ENCODE measurements at regions not wholly inside any gene's neighbourhood (a gene's known extent, or its start where the extent isn't known, plus 50 kb on each side); places are given as distances from the start of the nearest gene placed in this dataset.

GRCh38 chr10:120641695-120642094 lies 184.7 kb downstream of the PLPP4 start:
- H3K27me3 ChIP-seq (ENCODE audit: insufficient read depth, low read length) = no peaks in the 10 kb centered on the region
- no peak overlapping the region for H3K4me2 ChIP-seq (ENCODE audit: low read length)
- H2BK12ac ChIP-seq (ENCODE audit: low read length) = no peak overlapping the region
- H4K8ac ChIP-seq (ENCODE audit: low read depth, low read length) = no peak overlapping the region
- H2AFZ ChIP-seq (ENCODE audit: insufficient read depth, low read length, poor library complexity) = no peak overlapping the region
- H3K4ac ChIP-seq (ENCODE audit: low read depth, low read length) = no peak overlapping the region
- H3K27ac ChIP-seq (ENCODE audit: low read depth, low read length) = no peak overlapping the region
- no peak for DNase-seq
- H3K18ac ChIP-seq (ENCODE audit: low read length) = no peak overlapping the region
- no peaks in the 10 kb centered on the region for H3K79me1 ChIP-seq (ENCODE audit: low read length)
- H3K23ac ChIP-seq (ENCODE audit: low read length) = no peak overlapping the region
- no peaks in the 10 kb centered on the region for H3K9me3 ChIP-seq (ENCODE audit: insufficient read depth, low read depth, low read length)
- H2BK5ac ChIP-seq (ENCODE audit: low read depth, low read length, poor library complexity) = no peak overlapping the region
- H4K91ac ChIP-seq (ENCODE audit: low read depth, low read length) = no peak overlapping the region
- no peak overlapping the region for H3K9ac ChIP-seq (ENCODE audit: low read length)
- no CpG with 5 or more reads among the region's 1 CpG for WGBS (ENCODE audit: extremely low coverage, insufficient coverage, insufficient read length)
- no peak overlapping the region for H3K4me3 ChIP-seq (ENCODE audit: low read depth, low read length)
- no peak overlapping the region for H2AK5ac ChIP-seq (ENCODE audit: low read length)
- H3K14ac ChIP-seq (ENCODE audit: low read length) = no peak overlapping the region
- no peak overlapping the region for H4K12ac ChIP-seq (ENCODE audit: low read depth, low read length)
- no peak overlapping the region for H2BK120ac ChIP-seq (ENCODE audit: insufficient read depth, low read length, poor library complexity)
- H3K4me1 ChIP-seq (ENCODE audit: control insufficient read depth in 1 of 2, insufficient read depth in 2 of 2, low read length in 2 of 2) = no peaks in the 10 kb centered on the region
- H3K79me2 ChIP-seq (ENCODE audit: control insufficient read depth, insufficient read depth, low read length, poor library complexity) = no peaks in the 10 kb centered on the region
- H3K36me3 ChIP-seq (ENCODE audit: control insufficient read depth in 1 of 2, insufficient read depth in 2 of 2, low read length in 2 of 2) = no peaks in the 10 kb centered on the region

DNA sequence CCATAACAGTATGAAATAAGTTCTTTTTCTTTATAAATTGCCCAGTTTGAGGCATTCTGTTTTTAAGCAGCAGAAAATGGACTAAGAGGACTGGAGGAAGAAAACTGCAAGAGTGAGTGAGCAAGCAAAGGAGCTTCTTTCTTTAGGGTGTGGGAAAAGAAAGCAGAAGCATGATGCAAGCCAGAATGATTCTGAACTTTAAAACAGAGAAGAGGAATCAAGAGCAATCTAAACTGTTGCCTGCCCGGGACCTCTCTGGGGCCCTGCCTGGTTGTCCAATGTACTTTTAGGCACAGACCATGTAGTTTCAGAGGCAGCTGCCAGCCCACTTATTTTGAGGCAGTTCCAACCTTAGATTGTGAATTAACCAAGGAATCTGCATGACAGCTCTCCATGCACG lies 186.3 kb downstream of the PLPP4 start:
- Histone ChIP-seq H2AFZ (ENCODE audit: insufficient read depth, low read length, poor library complexity) (no peak overlapping the region), H2BK12ac (ENCODE audit: low read length) (no peak overlapping the region), H3K9ac (ENCODE audit: low read length) (no peak overlapping the region), H4K12ac (ENCODE audit: low read depth, low read length) (no peak overlapping the region), H3K79me2 (ENCODE audit: control insufficient read depth, insufficient read depth, low read length, poor library complexity) (no peaks in the 10 kb centered on the region), H4K91ac (ENCODE audit: low read depth, low read length) (no peak overlapping the region), H3K27me3 (ENCODE audit: insufficient read depth, low read length) (no peaks in the 10 kb centered on the region), H3K4me1 (ENCODE audit: control insufficient read depth in 1 of 2, insufficient read depth in 2 of 2, low read length in 2 of 2) (no peaks in the 10 kb centered on the region), H3K36me3 (ENCODE audit: control insufficient read depth in 1 of 2, insufficient read depth in 2 of 2, low read length in 2 of 2) (no peaks in the 10 kb centered on the region), H3K4me2 (ENCODE audit: low read length) (no peak overlapping the region), H3K4ac (ENCODE audit: low read depth, low read length) (no peak overlapping the region), H3K27ac (ENCODE audit: low read depth, low read length) (no peak overlapping the region), H4K8ac (ENCODE audit: low read depth, low read length) (no peak overlapping the region), H2AK5ac (ENCODE audit: low read length) (no peak overlapping the region), H3K18ac (ENCODE audit: low read length) (no peak overlapping the region), H3K79me1 (ENCODE audit: low read length) (no peaks in the 10 kb centered on the region), H2BK5ac (ENCODE audit: low read depth, low read length, poor library complexity) (no peak overlapping the region), H3K14ac (ENCODE audit: low read length) (no peak overlapping the region), H3K9me3 (ENCODE audit: insufficient read depth, low read depth, low read length) (no peaks in the 10 kb centered on the region), H3K4me3 (ENCODE audit: low read depth, low read length) (no peak overlapping the region), H3K23ac (ENCODE audit: low read length) (no peak overlapping the region), H2BK120ac (ENCODE audit: insufficient read depth, low read length, poor library complexity) (no peak overlapping the region)
- no CpG with 5 or more reads among the region's 2 CpGs for WGBS (ENCODE audit: extremely low coverage, insufficient coverage, insufficient read length)
- no peak for DNase-seq

GRCh38 chr10:120644556-120645410 lies 187.8 kb downstream of the PLPP4 start:
- H2AFZ ChIP-seq (ENCODE audit: insufficient read depth, low read length, poor library complexity) = no peak overlapping the region
- H3K18ac ChIP-seq (ENCODE audit: low read length) = no peak overlapping the region
- no peak for DNase-seq
- H3K79me2 ChIP-seq (ENCODE audit: control insufficient read depth, insufficient read depth, low read length, poor library complexity) = no peaks in the 10 kb centered on the region
- H3K27ac ChIP-seq (ENCODE audit: low read depth, low read length) = no peak overlapping the region
- no peak overlapping the region for H2AK5ac ChIP-seq (ENCODE audit: low read length)
- H3K4ac ChIP-seq (ENCODE audit: low read depth, low read length) = no peak overlapping the region
- H3K9ac ChIP-seq (ENCODE audit: low read length) = no peak overlapping the region
- no peaks in the 10 kb centered on the region for H3K4me1 ChIP-seq (ENCODE audit: control insufficient read depth in 1 of 2, insufficient read depth in 2 of 2, low read length in 2 of 2)
- no peak overlapping the region for H3K4me2 ChIP-seq (ENCODE audit: low read length)
- WGBS (ENCODE audit: extremely low coverage, insufficient coverage, insufficient read length) = no CpG with 5 or more reads among the region's 1 CpG
- no peak overlapping the region for H4K8ac ChIP-seq (ENCODE audit: low read depth, low read length)
- H2BK120ac ChIP-seq (ENCODE audit: insufficient read depth, low read length, poor library complexity) = no peak overlapping the region
- H4K91ac ChIP-seq (ENCODE audit: low read depth, low read length) = no peak overlapping the region
- H4K12ac ChIP-seq (ENCODE audit: low read depth, low read length) = no peak overlapping the region
- H3K4me3 ChIP-seq (ENCODE audit: low read depth, low read length) = no peak overlapping the region
- H3K9me3 ChIP-seq (ENCODE audit: insufficient read depth, low read depth, low read length) = no peaks in the 10 kb centered on the region
- no peak overlapping the region for H3K14ac ChIP-seq (ENCODE audit: low read length)
- H2BK5ac ChIP-seq (ENCODE audit: low read depth, low read length, poor library complexity) = no peak overlapping the region
- H3K79me1 ChIP-seq (ENCODE audit: low read length) = no peaks in the 10 kb centered on the region
- H3K36me3 ChIP-seq (ENCODE audit: control insufficient read depth in 1 of 2, insufficient read depth in 2 of 2, low read length in 2 of 2) = no peaks in the 10 kb centered on the region
- H3K27me3 ChIP-seq (ENCODE audit: insufficient read depth, low read length) = no peaks in the 10 kb centered on the region
- no peak overlapping the region for H3K23ac ChIP-seq (ENCODE audit: low read length)
- no peak overlapping the region for H2BK12ac ChIP-seq (ENCODE audit: low read length)

DNA sequence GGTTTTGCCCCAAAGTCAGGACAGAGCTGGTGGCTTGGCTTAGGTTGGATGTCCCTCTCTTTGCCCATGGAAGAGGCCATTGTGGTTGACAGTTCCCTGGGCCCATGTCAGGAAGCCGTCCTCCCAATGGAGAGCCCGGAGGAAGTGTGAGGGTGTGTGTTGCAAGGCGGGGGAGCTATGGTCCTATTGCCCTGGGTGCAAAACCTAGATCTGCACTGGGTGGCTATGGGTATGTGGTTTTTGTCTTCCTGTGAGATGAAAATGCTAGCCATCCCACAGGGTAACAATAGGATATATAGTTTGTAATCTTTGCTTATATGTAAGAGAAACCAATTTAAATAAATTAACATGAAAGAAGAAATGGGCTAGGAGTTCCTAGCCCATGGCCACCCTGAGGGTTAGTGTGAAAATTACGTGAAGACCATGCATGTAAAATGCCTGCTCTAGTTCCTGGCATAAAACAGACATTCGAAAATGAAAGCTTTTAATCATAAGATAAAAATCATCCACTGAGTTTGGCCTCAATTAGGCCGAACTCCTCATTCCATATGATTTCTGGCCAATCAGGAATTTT lies 189.2 kb downstream of the PLPP4 start:
- Histone ChIP-seq H3K9ac (ENCODE audit: low read length) (no peak overlapping the region), H2BK120ac (ENCODE audit: insufficient read depth, low read length, poor library complexity) (no peak overlapping the region), H4K8ac (ENCODE audit: low read depth, low read length) (no peak overlapping the region), H2BK5ac (ENCODE audit: low read depth, low read length, poor library complexity) (no peak overlapping the region), H2AK5ac (ENCODE audit: low read length) (no peak overlapping the region), H3K9me3 (ENCODE audit: insufficient read depth, low read depth, low read length) (no peaks in the 10 kb centered on the region), H4K12ac (ENCODE audit: low read depth, low read length) (no peak overlapping the region), H3K79me1 (ENCODE audit: low read length) (no peaks in the 10 kb centered on the region), H2AFZ (ENCODE audit: insufficient read depth, low read length, poor library complexity) (no peak overlapping the region), H3K4ac (ENCODE audit: low read depth, low read length) (no peak overlapping the region), H3K27me3 (ENCODE audit: insufficient read depth, low read length) (no peaks in the 10 kb centered on the region), H3K14ac (ENCODE audit: low read length) (no peak overlapping the region), H3K79me2 (ENCODE audit: control insufficient read depth, insufficient read depth, low read length, poor library complexity) (no peaks in the 10 kb centered on the region), H3K18ac (ENCODE audit: low read length) (no peak overlapping the region), H3K36me3 (ENCODE audit: control insufficient read depth in 1 of 2, insufficient read depth in 2 of 2, low read length in 2 of 2) (no peaks in the 10 kb centered on the region), H3K4me2 (ENCODE audit: low read length) (no peak overlapping the region), H2BK12ac (ENCODE audit: low read length) (no peak overlapping the region), H3K27ac (ENCODE audit: low read depth, low read length) (no peak overlapping the region), H3K23ac (ENCODE audit: low read length) (no peak overlapping the region), H3K4me3 (ENCODE audit: low read depth, low read length) (no peak overlapping the region), H3K4me1 (ENCODE audit: control insufficient read depth in 1 of 2, insufficient read depth in 2 of 2, low read length in 2 of 2) (no peaks in the 10 kb centered on the region), H4K91ac (ENCODE audit: low read depth, low read length) (no peak overlapping the region)
- no peak for DNase-seq
- no CpG with 5 or more reads among the region's 6 CpGs for WGBS (ENCODE audit: extremely low coverage, insufficient coverage, insufficient read length)

All from trophoblast cell (in vitro differentiated cells and primary cell).